Suprapubic skin (tissue), 3 donors: ENCODE measurements at regions not wholly inside any gene's neighbourhood (a gene's known extent, or its start where the extent isn't known, plus 50 kb on each side); places are given as distances from the start of the nearest gene placed in this dataset.

Experiments
- POLR2AphosphoS5 ChIP-seq, 3 donors: sonication (generic); formaldehyde crosslinking; IDR thresholded peaks; one replicate each; pipeline ENCODE4 v1.6.1; 2017; ENCODE audit warnings: antibody characterized with exemption in 3 of 3
- TF ChIP-seq, protein P1 (sequence below), 2 donors: fragments of 200-600 bp in 1 of 2; fragments of 450-650 bp in 1 of 2; sonication (generic) in 1 of 2; IDR thresholded peaks; one replicate each; pipeline ENCODE4 v1.5.1; 2016 to 2019; ENCODE audit warnings: antibody characterized with exemption in 2 of 2, mild to moderate bottlenecking in 1 of 2, moderate library complexity in 1 of 2

DNA sequence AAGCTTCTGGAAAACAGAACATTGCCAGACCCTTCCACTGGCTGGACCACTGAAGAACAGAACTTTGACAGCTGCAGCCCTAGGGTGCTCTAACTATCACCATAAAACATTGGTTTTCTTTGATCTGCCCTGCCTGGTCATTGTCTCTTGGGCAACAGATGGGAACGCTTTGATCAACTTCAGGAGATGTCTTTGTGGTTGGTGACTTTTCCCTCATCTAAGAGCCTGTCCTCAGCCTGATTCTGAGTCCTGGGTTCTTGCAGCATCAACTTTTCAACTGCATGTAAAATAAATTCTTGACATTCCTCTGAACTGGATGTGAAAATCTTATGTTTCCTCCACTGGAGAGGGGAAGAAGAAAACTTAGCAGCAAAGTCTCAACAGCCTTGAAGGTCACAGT, 53.1 kb upstream of the ZNRF2 start:
- TF ChIP-seq, protein P1, sequence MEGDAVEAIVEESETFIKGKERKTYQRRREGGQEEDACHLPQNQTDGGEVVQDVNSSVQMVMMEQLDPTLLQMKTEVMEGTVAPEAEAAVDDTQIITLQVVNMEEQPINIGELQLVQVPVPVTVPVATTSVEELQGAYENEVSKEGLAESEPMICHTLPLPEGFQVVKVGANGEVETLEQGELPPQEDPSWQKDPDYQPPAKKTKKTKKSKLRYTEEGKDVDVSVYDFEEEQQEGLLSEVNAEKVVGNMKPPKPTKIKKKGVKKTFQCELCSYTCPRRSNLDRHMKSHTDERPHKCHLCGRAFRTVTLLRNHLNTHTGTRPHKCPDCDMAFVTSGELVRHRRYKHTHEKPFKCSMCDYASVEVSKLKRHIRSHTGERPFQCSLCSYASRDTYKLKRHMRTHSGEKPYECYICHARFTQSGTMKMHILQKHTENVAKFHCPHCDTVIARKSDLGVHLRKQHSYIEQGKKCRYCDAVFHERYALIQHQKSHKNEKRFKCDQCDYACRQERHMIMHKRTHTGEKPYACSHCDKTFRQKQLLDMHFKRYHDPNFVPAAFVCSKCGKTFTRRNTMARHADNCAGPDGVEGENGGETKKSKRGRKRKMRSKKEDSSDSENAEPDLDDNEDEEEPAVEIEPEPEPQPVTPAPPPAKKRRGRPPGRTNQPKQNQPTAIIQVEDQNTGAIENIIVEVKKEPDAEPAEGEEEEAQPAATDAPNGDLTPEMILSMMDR (IDR thresholded peaks at IDR 0.05), result no peak
- TF ChIP-seq POLR2AphosphoS5 (IDR thresholded peaks at IDR 0.05), result no peak
